ENCODE measurements at regions not wholly inside any gene's neighbourhood (a gene's known extent, or its start where the extent isn't known, plus 50 kb on each side); places are given as distances from the start of the nearest gene placed in this dataset.
A peak's percentile ranks its signal among the peaks of the same experiment; 100 is the strongest.
"Not testable (repeated sequence)": the region's sequence is repeated elsewhere in the genome, so short reads cannot be mapped to it uniquely, and the experiment has no call there.

DNA sequence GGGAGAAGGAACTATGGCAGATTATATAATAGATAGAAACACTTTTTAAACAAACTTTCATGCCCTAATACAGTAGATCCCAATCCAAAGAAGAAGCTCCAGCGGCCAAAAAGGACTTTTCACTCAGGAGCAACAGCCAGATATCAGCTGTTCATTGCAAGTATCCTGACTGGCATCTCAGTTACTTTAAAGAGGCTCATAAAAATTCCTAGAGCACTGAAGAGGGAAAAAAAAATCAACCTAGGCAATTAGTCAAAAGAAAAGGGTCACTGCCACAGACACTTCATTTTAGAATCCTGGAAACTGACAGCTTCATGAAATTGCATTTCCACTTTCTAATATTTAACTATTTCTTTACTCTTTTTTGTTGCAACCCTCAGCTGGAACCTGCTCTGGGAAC, 170.6 kb upstream of the SOX6 start (continued):
- TF ChIP-seq, protein P1, sequence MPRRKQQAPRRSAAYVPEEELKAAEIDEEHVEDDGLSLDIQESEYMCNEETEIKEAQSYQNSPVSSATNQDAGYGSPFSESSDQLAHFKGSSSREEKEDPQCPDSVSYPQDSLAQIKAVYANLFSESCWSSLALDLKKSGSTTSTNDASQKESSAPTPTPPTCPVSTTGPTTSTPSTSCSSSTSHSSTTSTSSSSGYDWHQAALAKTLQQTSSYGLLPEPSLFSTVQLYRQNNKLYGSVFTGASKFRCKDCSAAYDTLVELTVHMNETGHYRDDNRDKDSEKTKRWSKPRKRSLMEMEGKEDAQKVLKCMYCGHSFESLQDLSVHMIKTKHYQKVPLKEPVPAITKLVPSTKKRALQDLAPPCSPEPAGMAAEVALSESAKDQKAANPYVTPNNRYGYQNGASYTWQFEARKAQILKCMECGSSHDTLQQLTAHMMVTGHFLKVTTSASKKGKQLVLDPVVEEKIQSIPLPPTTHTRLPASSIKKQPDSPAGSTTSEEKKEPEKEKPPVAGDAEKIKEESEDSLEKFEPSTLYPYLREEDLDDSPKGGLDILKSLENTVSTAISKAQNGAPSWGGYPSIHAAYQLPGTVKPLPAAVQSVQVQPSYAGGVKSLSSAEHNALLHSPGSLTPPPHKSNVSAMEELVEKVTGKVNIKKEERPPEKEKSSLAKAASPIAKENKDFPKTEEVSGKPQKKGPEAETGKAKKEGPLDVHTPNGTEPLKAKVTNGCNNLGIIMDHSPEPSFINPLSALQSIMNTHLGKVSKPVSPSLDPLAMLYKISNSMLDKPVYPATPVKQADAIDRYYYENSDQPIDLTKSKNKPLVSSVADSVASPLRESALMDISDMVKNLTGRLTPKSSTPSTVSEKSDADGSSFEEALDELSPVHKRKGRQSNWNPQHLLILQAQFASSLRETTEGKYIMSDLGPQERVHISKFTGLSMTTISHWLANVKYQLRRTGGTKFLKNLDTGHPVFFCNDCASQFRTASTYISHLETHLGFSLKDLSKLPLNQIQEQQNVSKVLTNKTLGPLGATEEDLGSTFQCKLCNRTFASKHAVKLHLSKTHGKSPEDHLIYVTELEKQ (tag by site-specific recombination; IDR thresholded peaks at IDR 0.05; ENCODE audit: borderline replicate concordance), result no peak
- TF ChIP-seq ZNF571 (tag by site-specific recombination; IDR thresholded peaks at IDR 0.05), result no peak
- TF ChIP-seq, protein P2, sequence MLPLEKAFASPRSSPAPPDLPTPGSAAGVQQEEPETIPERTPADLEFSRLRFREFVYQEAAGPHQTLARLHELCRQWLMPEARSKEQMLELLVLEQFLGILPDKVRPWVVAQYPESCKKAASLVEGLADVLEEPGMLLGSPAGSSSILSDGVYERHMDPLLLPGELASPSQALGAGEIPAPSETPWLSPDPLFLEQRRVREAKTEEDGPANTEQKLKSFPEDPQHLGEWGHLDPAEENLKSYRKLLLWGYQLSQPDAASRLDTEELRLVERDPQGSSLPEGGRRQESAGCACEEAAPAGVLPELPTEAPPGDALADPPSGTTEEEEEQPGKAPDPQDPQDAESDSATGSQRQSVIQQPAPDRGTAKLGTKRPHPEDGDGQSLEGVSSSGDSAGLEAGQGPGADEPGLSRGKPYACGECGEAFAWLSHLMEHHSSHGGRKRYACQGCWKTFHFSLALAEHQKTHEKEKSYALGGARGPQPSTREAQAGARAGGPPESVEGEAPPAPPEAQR (tag by site-specific recombination; IDR thresholded peaks at IDR 0.05), result no peak
- TF ChIP-seq ZBTB7A (tag by site-specific recombination; IDR thresholded peaks at IDR 0.05; ENCODE audit: low read depth), result no peak

DNA sequence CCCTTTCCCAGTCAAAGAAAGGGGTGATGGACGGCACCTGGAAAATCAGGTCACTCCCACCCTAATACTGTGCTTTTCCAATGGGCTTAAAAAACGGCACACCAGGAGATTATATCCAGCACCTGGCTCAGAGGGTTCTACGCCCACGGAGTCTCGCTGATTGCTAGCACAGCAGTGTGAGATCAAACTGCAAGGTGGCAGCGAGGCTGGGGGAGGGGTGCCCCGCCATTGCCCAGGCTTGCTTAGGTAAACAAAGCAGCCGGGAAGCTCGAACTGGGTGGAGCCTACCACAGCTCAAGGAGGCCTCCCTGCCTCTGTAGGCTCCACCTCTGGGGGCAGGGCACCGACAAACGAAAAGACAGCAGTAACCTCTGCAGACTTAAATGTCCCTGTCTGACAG, 164.4 kb upstream of the SOX6 start:
- H3K4me1 ChIP-seq (ENCODE audit: control insufficient read depth, insufficient read depth, low read length); CTCF ChIA-PET; H3K4me3 ChIP-seq (ENCODE audit: low read depth, low read length); H3K27ac ChIP-seq (ENCODE audit: extremely low read depth, low read depth, low read length); POLR2A ChIA-PET; H3K9me3 ChIP-seq (ENCODE audit: control insufficient read depth, insufficient read depth, low read depth, low read length); H3K36me3 ChIP-seq (ENCODE audit: control insufficient read depth in 2 of 2, insufficient read depth in 1 of 2, low read length in 2 of 2): not testable (repeated sequence)

- ChIA-PET POLR2A (no interaction called here), CTCF (no interaction called here)
- H3K27ac ChIP-seq (ENCODE audit: extremely low read depth, low read depth, low read length), result no peak overlapping the region
- no peaks in the 10 kb centered on the region for H3K4me1 ChIP-seq (ENCODE audit: control insufficient read depth, insufficient read depth, low read length)
- no peaks in the 10 kb centered on the region for H3K9me3 ChIP-seq (ENCODE audit: control insufficient read depth, insufficient read depth, low read depth, low read length)
- no peak for TF ChIP-seq ZNF621 (tag by site-specific recombination; IDR thresholded peaks at IDR 0.05)
- 0 out of 2 replicates have a peak, but pooled peaks have one; percentile 27 for TF ChIP-seq PRDM1 (tag by site-specific recombination; IDR thresholded peaks at IDR 0.05)
- H3K36me3 ChIP-seq (ENCODE audit: control insufficient read depth in 2 of 2, insufficient read depth in 1 of 2, low read length in 2 of 2), result no peaks in the 10 kb centered on the region
- no peak overlapping the region for H3K4me3 ChIP-seq (ENCODE audit: low read depth, low read length)
These were observed 156.5 kb upstream of the SOX6 start for GRCh38 chr11:16512899-16513241.

DNA sequence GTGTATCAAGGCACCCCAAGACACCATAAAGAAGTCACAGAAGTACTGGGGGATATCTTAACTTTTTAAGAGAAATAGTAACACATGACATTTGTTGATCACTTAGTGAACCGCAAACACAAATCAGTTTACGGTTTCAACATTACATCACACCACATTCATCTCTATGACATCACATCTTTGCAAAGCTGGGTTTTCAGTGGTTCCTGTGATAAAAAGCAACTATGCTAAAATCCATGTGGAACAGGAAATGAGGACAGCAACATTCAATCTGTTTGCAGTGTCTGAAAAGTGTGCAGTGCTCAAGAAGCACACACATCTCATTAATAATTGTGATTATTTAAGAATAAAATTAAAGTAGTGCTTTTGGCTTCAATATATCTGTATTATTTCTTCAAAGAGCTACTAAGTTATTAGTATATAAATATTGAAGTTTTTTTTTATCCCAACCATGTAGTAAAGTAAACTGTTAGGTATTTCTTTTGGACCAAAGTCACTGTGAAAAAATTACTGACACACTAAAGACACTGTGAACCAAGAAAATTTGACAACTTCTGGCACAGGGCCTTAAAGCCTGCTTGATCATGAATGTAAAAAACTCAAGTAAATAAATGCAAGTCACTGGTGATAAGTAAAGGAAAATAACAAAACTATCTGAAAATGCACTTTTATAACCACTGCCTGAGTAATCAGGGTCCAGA, 156.0 kb upstream of the SOX6 start:
- ChIA-PET CTCF (no interaction called here), POLR2A (interaction anchor here (0.6 kb wide), 1 partner anchor 83 kb away, joined by 6 read pairs; no protein-coding TSS in a partner anchor)
- Histone ChIP-seq H3K4me1 (ENCODE audit: control insufficient read depth, insufficient read depth, low read length) (no peaks in the 10 kb centered on the region), H3K4me3 (ENCODE audit: low read depth, low read length) (no peak overlapping the region), H3K36me3 (ENCODE audit: control insufficient read depth in 2 of 2, insufficient read depth in 1 of 2, low read length in 2 of 2) (no peaks in the 10 kb centered on the region), H3K27ac (ENCODE audit: extremely low read depth, low read depth, low read length) (no peak overlapping the region), H3K9me3 (ENCODE audit: control insufficient read depth, insufficient read depth, low read depth, low read length) (no peaks in the 10 kb centered on the region)
- TF ChIP-seq ZSCAN30 (tag by site-specific recombination; IDR thresholded peaks at IDR 0.05) (no peak), SETDB1 (IDR thresholded peaks at IDR 0.05; ENCODE audit: insufficient read length, low read length) (peak; percentile 25), ZBTB21 (tag by site-specific recombination; IDR thresholded peaks at IDR 0.05) (peak; percentile 70), ZNF629 (tag by site-specific recombination; IDR thresholded peaks at IDR 0.05) (peak; percentile 72)
- TF ChIP-seq, protein P3, sequence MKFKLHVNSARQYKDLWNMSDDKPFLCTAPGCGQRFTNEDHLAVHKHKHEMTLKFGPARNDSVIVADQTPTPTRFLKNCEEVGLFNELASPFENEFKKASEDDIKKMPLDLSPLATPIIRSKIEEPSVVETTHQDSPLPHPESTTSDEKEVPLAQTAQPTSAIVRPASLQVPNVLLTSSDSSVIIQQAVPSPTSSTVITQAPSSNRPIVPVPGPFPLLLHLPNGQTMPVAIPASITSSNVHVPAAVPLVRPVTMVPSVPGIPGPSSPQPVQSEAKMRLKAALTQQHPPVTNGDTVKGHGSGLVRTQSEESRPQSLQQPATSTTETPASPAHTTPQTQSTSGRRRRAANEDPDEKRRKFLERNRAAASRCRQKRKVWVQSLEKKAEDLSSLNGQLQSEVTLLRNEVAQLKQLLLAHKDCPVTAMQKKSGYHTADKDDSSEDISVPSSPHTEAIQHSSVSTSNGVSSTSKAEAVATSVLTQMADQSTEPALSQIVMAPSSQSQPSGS (tag by site-specific recombination; IDR thresholded peaks at IDR 0.05; ENCODE audit: low read depth), result peak; percentile 49; the same call in 1 of the 2 replicates
